HG03469 (cell line): ENCODE measurements at regions not wholly inside any gene's neighbourhood (a gene's known extent, or its start where the extent isn't known, plus 50 kb on each side); places are given as distances from the start of the nearest gene placed in this dataset.

Experiments
- ATAC-seq: cut with Tn5 transposase; IDR thresholded peaks from one replicate; pipeline ENCODE4 v1.9.1; 2021; ENCODE audit warnings: mild to moderate bottlenecking, moderate library complexity, moderate number of reproducible peaks; ENCODE audit not compliant: unreplicated experiment

DNA sequence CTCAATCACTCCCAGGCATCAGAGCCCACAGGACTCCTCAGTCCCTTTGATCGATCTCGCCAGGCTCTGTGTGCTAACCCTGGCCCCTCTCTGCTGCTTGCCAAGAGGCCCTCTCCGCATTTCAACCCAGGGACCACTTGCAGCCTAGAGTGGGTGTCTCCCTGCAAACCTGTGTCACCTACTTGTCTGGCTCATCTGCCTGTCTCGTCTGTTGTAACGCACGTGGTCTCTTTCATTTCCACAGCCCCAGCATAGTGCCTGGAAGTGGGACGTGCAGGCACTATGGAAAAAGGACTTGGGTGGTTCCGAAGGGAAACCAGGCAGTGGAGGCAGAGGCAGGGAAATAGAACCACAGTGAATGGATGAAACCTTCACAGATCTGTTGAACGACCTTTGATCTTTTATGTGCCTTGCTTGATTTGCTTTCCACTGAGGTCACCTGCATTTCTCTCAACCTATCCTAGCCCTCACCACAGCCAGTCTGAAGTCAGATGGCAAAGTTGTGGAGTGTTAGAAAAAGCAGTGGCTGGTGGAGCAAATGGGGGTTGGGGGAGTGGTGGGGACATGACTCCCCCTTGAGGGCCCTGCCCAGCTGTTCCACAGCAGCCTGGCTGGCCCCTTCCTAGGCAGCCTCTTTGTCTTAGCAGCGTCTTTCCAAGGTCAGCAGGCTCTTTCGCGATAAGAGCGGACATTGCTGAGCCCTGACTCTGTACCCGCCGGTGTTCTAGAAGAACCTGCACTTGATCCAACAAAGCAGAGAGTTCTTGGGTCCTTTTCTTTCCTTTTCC lies 55.8 kb upstream of the TAGAP start:
- ATAC-seq = no peak

GRCh38 chr6:159099961-159100360 lies 55.2 kb upstream of the TAGAP start:
- ATAC-seq = no peak

DNA sequence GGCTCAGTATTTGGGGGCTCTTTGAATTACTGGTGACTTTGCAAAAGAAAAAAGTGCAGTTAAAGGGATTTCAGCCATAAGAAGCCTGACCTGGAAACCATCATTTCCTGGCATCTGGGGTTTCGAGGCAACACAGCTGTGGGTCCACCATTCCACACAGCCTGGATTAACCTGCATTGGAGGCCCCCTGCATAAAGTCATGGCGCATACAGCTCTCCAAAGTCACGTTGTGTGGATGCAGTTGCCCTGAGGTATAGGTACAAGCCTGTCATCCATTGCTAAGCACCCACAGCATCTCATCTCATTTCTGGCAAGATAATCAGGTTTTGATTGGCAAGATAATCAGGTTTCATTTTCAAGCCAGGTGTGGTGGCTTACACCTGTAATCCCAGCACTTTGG lies 54.5 kb upstream of the TAGAP start:
- ATAC-seq = no peak

GRCh38 chr6:159098636-159099106 lies 53.9 kb upstream of the TAGAP start:
- ATAC-seq = no peak

DNA sequence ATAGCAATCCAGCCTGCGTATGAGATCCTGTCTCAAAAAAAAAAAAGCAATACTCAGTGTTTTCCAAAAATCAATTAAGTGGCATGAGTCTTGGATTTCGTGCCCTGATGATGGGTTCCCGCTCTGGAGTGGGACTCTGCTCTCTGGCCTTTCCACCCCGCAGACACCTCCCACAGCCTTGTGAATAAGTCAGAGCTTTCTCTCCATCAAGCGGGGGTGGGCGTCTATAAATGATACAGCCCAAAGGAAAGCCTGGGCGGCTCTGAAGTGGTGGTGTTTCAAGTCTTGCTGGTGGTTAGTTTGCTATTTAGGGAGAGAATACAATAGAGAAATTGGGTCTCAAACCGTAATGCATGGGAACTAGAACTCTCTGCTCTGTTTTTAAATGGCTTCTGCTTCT lies 52.5 kb upstream of the TAGAP start:
- no peak for ATAC-seq

- ATAC-seq = no peak
Measured at GRCh38 chr6:159095616-159096015, 50.8 kb upstream of the TAGAP start.

DNA sequence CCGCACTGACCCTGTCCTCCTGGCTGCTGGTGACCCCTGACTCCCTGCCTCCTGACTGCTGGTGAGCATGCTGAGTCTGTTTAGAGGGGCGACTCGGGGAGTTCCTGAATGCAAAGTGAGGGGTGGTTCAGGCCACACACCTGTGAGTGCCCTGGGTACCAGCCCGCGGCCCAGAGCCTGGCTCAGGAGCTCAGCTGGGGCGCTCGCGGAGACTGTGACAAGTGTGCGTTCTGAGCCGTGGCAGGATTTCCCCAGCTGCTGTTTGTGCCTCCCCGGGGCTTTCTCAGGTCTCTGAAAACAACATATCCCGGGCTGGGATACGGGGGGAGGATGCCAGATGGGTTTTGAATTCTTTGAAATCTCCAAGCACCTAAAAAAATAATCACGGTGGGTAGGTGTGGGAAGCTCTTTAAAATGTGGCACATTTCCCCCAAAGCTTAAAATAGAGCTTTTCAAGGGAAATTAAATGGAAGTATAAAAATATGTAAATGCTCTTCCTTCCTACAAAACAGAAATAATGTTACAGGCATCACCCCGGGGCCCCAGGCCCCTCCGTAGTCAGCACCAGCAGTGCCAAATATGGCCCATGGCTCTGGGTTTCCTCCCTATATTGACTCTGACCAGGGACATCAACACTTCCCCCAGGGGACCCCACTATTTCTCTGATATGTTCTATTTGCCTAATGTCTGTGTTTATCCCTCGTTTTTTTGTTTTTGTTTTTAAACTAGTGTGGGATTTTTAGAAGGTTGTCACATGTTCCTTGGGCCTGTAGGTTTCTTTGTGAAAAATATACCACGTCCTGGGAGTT lies 49.9 kb upstream of the TAGAP start:
- no peak for ATAC-seq
